PFSK-1 (cell line): ENCODE measurements at regions not wholly inside any gene's neighbourhood (a gene's known extent, or its start where the extent isn't known, plus 50 kb on each side); places are given as distances from the start of the nearest gene placed in this dataset.

Experiments used
- POLR2AphosphoS5 ChIP-seq: IDR thresholded peaks from 2 replicates; pipeline ENCODE4 v1.6.1; 2012; ENCODE audit warnings: low read depth, mild to moderate bottlenecking, control low read depth, low read length, moderate library complexity
- REST ChIP-seq, 2 experiments: IDR thresholded peaks; 2 replicates each; pipeline versions ENCODE4 v1.6.1 to v1.8.0; 2011 to 2012; ENCODE audit warnings: low read depth in 2 of 2, low read length in 2 of 2, control low read depth in 1 of 2, inconsistent platforms in 1 of 2, mild to moderate bottlenecking in 1 of 2, moderate library complexity in 1 of 2; ENCODE audit not compliant: insufficient read depth in 1 of 2
- SIN3A ChIP-seq: IDR thresholded peaks from 2 replicates; pipeline ENCODE4 v1.6.1; 2012; ENCODE audit warnings: mild to moderate bottlenecking, low read length, moderate library complexity, borderline replicate concordance; ENCODE audit not compliant: insufficient read depth

- TF ChIP-seq POLR2AphosphoS5 (no peak), SIN3A (no peak), REST (IDR thresholded peaks at IDR 0.05; ENCODE audit: insufficient read depth in 1 of 2, low read depth in 2 of 2, low read length in 2 of 2) (no peak)
Measured at GRCh38 chr9:18423791-18424531, 50.0 kb upstream of the ADAMTSL1 start.
